Endothelial cell of umbilical vein (primary cell): ENCODE measurements at regions not wholly inside any gene's neighbourhood (a gene's known extent, or its start where the extent isn't known, plus 50 kb on each side); places are given as distances from the start of the nearest gene placed in this dataset.

ENCODE experiments used
- CTCF ChIP-seq, 2 donors: IDR thresholded peaks; 1 replicate in 1 of 2; 2 replicates in 1 of 2; pipeline ENCODE4 v1.5.1; 2011; ENCODE audit warnings: low read length in 2 of 2, mild to moderate bottlenecking in 2 of 2, moderate library complexity in 2 of 2, control low read depth in 1 of 2, inconsistent platforms in 1 of 2, low read depth in 1 of 2; ENCODE audit not compliant: insufficient read depth in 1 of 2; ENCODE audit errors: extremely low read depth in 1 of 2
- EZH2 ChIP-seq: IDR thresholded peaks from 2 replicates; pipeline ENCODE4 v1.6.1; 2012; ENCODE audit warnings: borderline replicate concordance, low read depth, mild to moderate bottlenecking, moderate library complexity, low read length, inconsistent platforms; ENCODE audit not compliant: severe bottlenecking
- FOS ChIP-seq: IDR thresholded peaks from 2 replicates; pipeline ENCODE4 v1.6.1; 2011; ENCODE audit warnings: mild to moderate bottlenecking, low read length, moderate library complexity, borderline replicate concordance; ENCODE audit not compliant: insufficient read depth
- GATA2 ChIP-seq: IDR thresholded peaks from 2 replicates; pipeline ENCODE4 v1.7.0; 2011; ENCODE audit warnings: low read depth, mild to moderate bottlenecking, moderate library complexity, mixed read lengths, low read length; ENCODE audit not compliant: insufficient read length, insufficient read depth
- JUN ChIP-seq: IDR thresholded peaks from 2 replicates; pipeline ENCODE4 v1.6.1; 2011; ENCODE audit warnings: borderline replicate concordance, low read depth; ENCODE audit not compliant: insufficient read length, insufficient read depth
- MAX ChIP-seq: IDR thresholded peaks from 2 replicates; pipeline ENCODE4 v1.6.1; 2011; ENCODE audit not compliant: insufficient read depth, insufficient read length
- MYC ChIP-seq: IDR thresholded peaks from one replicate; pipeline ENCODE4 v1.6.1; 2011; ENCODE audit warnings: mild to moderate bottlenecking, low read depth, low read length
- POLR2A ChIP-seq: IDR thresholded peaks from 2 replicates; pipeline ENCODE4 v1.6.1; 2012; ENCODE audit warnings: low read depth, mild to moderate bottlenecking, control low read depth, low read length
- POLR2AphosphoS5 ChIP-seq: IDR thresholded peaks from 2 replicates; pipeline ENCODE4 v1.6.1; 2012; ENCODE audit warnings: low read depth, mild to moderate bottlenecking, control low read depth, low read length, moderate library complexity; ENCODE audit not compliant: insufficient read depth

- TF ChIP-seq EZH2 (no peak), POLR2AphosphoS5 (no peak), JUN (no peak), CTCF (IDR thresholded peaks at IDR 0.05; ENCODE audit: extremely low read depth in 1 of 2, insufficient read depth in 1 of 2, low read depth in 1 of 2, low read length in 2 of 2) (no peak), POLR2A (no peak), MYC (no peak), MAX (no peak), FOS (no peak), GATA2 (no peak)
Observed at GRCh38 chr2:40746191-40746590, 294.3 kb upstream of the SLC8A1 start.
